HL-60 (cell line): ENCODE measurements at regions not wholly inside any gene's neighbourhood (a gene's known extent, or its start where the extent isn't known, plus 50 kb on each side); places are given as distances from the start of the nearest gene placed in this dataset.

Source experiments
- GABPA ChIP-seq: IDR thresholded peaks from 2 replicates; pipeline ENCODE4 v1.6.1; 2012; ENCODE audit warnings: low read depth
- POLR2AphosphoS5 ChIP-seq: IDR thresholded peaks from 2 replicates; pipeline ENCODE4 v1.6.1; 2012; ENCODE audit warnings: low read depth
- SPI1 ChIP-seq: IDR thresholded peaks from 2 replicates; pipeline ENCODE4 v1.6.1; 2012; ENCODE audit warnings: low read depth, mild to moderate bottlenecking, borderline replicate concordance
- TF ChIP-seq, protein P1 (sequence below): IDR thresholded peaks from one replicate; pipeline ENCODE4 v1.5.1; 2011; ENCODE audit warnings: low read length, control low read depth, inconsistent platforms; ENCODE audit not compliant: insufficient read depth
- TF ChIP-seq, protein P2 (sequence below): IDR thresholded peaks from 2 replicates; pipeline ENCODE4 v1.6.1; 2012; ENCODE audit warnings: low read depth; ENCODE audit not compliant: insufficient replicate concordance

DNA sequence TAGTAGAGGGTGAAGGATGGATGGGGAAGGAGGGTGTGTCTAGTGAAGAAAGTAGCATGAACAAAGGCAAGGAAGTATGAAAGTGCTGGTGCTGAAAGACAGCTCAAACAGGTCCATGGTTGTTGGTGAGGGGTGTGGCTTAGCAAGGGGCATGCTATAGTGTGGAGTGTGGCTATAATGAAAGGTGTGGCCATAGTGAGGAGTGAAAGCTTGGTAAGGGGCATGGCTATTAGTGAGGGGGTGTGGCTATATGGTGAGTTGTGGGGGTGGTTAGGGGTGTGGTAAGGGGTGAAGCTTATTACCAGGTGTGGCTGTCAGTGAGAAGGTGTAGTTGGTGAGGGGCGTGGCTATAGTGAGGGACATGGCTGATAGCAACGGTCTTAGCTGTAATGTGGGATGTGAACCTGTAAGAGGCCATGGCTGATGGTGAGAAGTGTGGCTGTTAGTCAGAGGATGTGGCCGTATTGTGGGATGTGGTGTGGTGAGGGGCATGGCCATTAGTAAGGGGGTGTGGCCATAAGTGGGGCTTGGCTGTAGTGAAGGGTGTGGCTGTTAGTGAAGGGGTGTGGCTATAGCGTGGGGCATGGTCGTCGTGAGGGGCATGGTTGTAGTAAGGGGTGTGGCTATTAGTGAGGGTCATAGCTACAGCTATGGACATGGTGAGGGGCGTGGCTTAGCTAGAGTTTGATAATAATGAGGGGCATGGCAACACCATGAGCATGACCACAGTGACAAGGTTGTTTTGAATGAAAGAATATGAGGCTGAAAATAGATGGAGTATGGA is 549.6 kb downstream of the FBXO15 start:
- TF ChIP-seq, protein P1, sequence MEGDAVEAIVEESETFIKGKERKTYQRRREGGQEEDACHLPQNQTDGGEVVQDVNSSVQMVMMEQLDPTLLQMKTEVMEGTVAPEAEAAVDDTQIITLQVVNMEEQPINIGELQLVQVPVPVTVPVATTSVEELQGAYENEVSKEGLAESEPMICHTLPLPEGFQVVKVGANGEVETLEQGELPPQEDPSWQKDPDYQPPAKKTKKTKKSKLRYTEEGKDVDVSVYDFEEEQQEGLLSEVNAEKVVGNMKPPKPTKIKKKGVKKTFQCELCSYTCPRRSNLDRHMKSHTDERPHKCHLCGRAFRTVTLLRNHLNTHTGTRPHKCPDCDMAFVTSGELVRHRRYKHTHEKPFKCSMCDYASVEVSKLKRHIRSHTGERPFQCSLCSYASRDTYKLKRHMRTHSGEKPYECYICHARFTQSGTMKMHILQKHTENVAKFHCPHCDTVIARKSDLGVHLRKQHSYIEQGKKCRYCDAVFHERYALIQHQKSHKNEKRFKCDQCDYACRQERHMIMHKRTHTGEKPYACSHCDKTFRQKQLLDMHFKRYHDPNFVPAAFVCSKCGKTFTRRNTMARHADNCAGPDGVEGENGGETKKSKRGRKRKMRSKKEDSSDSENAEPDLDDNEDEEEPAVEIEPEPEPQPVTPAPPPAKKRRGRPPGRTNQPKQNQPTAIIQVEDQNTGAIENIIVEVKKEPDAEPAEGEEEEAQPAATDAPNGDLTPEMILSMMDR, result no peak
- TF ChIP-seq POLR2AphosphoS5 (no peak), GABPA (no peak), SPI1 (no peak)
- TF ChIP-seq, protein P2, sequence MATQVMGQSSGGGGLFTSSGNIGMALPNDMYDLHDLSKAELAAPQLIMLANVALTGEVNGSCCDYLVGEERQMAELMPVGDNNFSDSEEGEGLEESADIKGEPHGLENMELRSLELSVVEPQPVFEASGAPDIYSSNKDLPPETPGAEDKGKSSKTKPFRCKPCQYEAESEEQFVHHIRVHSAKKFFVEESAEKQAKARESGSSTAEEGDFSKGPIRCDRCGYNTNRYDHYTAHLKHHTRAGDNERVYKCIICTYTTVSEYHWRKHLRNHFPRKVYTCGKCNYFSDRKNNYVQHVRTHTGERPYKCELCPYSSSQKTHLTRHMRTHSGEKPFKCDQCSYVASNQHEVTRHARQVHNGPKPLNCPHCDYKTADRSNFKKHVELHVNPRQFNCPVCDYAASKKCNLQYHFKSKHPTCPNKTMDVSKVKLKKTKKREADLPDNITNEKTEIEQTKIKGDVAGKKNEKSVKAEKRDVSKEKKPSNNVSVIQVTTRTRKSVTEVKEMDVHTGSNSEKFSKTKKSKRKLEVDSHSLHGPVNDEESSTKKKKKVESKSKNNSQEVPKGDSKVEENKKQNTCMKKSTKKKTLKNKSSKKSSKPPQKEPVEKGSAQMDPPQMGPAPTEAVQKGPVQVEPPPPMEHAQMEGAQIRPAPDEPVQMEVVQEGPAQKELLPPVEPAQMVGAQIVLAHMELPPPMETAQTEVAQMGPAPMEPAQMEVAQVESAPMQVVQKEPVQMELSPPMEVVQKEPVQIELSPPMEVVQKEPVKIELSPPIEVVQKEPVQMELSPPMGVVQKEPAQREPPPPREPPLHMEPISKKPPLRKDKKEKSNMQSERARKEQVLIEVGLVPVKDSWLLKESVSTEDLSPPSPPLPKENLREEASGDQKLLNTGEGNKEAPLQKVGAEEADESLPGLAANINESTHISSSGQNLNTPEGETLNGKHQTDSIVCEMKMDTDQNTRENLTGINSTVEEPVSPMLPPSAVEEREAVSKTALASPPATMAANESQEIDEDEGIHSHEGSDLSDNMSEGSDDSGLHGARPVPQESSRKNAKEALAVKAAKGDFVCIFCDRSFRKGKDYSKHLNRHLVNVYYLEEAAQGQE, result no peak
